Cerebellar cortex (tissue), 1 donor: ENCODE measurements at regions not wholly inside any gene's neighbourhood (a gene's known extent, or its start where the extent isn't known, plus 50 kb on each side); places are given as distances from the start of the nearest gene placed in this dataset.
"Not testable (repeated sequence)": the region's sequence is repeated elsewhere in the genome, so short reads cannot be mapped to it uniquely, and the experiment has no call there.

Experiments used
- DNase-seq: peaks from one replicate; pipeline ENCODE4 v3.0.0-alpha.2; 2015; ENCODE audit warnings: low spot score

DNA sequence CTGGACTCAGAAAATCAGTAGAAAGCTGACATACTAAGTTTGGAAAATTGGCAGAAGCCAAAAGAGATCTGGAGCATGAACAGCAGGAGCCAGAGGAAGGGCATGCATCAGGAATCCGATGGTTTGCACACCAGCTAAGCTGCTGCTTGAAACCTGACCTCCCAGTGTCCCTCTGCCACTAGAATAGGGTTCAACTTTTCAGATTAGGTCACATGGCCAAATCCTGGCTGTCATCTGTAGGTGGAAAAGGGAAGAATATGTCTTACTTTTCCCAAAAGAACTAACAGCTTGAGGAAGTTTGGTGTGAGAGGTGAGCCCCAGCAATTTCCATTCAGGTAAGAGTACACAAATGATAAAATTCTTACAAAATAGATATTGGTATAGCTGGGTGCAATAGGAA, 732.6 kb downstream of the RERGL start:
- no peak for DNase-seq

DNA sequence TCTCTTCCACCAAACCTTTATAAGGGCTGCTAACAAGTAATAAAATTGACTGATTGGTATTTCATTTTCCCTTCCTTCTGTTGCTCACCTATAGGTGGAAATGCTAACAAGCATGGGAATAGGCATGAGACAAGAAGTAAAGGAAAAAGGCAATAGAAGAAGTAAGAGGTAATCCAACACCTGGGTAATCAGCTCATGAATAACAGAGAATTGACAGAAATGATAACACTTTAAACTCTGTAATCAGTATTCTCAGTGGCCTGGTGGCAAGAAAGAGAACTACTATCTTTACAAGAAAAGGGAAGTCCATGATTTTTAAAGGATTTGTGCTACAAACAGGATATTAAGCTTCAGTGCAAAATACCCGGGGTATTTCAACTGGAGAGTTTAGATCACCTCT, 737.8 kb downstream of the RERGL start:
- DNase-seq = no peak

DNA sequence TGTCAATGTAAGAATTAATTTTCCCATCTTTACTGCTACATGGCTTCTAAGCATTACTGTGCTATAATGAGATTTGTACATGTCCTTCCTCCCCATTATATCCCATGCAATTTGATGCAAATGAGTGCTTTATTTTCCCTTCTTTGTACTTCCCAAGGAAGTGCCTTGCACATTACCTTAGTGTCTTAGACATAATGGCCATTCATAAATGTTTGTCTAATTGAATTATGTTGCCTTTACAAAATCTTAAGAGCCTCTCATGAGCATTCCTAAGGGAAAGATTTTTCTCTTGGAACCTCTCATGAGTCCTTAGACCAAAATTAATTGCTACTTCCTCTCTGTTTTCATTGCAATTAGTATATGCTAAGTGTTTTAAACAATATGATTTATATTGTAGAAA, 741.7 kb downstream of the RERGL start:
- no peak for DNase-seq

DNA sequence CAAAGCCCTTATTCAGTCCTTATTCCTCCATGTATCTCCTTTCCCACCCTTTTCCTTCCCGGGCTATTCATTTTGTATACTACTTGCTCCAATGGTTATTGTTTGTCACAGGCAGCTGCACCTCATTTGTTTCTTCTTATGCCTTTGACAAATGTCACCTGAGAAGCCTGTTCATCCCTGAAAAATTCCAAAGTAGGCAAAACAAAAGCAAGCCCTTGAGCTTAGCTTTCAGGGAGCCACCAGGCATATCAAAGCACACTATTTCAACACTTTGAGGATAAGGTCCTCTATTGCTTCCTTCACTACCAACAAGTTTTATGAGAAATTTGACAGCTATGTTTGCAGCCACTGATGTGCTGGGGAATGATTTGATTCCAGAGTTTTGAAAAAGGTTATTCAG, 738.7 kb upstream of the LMO3 start:
- no peak for DNase-seq

DNA sequence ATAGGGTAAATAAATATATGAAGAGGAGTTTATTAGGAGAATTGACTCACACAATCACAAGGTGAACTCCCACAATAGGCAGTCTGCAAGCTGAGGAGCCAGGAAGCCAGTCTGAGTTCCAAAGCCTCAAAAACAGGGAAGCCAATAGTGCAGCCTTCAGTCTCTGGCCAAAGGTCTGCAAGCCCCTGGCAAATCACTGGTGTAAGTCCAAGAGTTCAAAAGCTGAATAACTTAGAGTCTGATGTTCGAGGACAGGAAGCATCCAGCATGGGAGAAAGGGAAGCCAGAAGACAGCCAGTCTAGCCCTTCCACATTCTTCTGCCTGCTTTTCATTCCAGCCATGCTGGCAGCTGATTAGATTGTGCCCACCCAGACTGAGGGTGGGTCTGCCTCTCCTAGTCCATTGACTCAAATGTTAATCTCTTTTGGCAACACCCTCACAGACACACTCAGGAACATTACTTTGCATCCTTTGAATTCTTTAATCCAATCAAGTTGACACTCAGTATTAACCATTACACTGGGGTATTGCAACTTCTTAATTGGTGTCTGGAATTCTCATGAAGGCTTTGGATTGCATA, 736.5 kb upstream of the LMO3 start:
- no peak for DNase-seq

DNA sequence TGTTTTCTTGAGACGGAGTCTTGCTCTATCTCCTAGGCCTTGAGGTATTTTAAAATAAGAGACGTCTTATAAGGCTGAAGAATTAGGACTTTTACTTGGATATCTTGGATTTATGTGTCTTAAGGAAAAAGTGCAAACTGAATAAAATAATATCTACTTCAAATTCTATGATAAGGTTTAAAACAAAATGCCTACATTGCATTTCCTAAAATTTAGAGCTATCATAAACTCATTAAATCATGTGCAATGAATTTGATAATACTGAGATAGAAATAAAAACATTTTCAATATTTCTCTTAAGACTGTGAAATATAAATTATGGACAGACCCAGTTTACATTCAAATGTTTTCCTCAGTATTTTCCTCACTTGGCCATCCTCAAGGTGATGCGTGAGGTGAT, 729.5 kb upstream of the LMO3 start:
- no peak for DNase-seq

DNA sequence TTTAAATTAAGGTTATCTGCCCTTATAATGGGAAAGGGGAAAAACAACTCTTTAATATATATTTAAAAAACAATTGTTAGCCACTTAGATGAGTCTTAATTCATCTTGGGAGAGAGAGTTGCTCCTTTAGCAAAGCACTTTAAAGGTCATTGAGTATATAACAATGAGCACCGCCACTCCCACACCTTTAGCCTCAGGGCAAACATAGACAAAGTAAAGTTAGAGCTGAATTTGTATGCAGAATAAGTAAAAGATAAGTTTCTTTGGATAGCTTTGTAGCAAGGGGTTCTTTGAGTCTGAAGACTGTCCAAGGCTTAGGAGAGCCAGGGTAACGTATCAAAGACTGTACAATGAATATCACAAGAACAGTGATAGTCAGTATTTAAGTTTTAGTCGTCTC, 728.8 kb upstream of the LMO3 start:
- DNase-seq = no peak

DNA sequence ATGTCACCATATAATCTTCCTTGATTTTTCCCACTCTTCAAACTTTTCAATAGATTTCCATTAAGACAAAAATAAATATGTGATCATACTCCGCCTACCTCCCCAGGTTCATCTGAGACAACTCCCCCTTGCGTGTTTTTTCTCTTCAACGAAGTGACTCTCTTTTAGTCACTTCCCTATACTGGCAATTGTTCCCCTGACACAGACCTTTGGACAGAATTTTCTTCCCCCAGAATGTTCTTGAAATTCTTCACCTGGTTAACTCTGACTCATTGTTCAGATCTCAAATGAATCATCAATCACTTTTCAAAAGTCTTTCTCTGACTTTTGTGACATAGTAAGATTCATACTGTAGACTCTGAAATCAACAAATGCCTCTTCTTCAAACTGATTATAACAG, 727.3 kb upstream of the LMO3 start:
- no peak for DNase-seq

DNA sequence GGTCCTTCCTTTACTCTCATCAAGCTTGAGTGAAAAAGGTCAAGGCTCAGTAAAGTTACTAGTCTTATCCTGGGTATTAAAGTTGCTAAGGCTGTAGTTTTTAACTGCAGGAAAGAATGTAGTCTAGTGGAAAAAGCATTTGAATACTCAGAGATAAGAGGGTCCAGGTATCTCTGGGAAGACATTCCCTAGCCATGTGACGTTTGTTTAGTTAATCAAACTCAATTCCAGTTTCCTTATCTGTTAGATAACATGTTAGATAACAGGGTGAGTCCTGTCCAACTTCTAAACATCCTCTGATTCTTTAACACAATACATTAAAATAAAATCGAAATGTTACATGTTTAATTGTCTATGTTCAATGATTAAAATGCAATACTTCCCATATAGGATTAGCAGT, 720.7 kb upstream of the LMO3 start:
- DNase-seq = no peak

DNA sequence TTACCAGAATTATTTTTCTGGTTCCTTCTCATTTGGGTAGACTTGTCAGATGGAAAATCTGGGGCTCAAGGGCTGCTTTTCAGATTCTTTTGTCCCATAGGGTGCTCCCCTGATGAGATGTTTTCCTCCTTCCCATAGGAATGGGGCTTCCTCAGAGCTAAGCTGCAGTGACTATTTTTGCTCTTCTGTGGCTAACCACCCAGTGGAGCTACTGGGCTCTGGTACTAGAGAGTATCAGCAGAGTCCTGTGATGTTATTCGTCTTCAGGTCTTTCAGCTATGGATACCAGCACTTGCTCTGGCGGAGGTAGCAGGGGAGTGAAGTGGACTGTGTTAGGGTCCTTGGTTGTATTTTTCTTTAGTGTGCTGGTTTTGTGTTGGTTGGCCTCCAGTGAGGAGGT, 716.1 kb upstream of the LMO3 start:
- no peak for DNase-seq

DNA sequence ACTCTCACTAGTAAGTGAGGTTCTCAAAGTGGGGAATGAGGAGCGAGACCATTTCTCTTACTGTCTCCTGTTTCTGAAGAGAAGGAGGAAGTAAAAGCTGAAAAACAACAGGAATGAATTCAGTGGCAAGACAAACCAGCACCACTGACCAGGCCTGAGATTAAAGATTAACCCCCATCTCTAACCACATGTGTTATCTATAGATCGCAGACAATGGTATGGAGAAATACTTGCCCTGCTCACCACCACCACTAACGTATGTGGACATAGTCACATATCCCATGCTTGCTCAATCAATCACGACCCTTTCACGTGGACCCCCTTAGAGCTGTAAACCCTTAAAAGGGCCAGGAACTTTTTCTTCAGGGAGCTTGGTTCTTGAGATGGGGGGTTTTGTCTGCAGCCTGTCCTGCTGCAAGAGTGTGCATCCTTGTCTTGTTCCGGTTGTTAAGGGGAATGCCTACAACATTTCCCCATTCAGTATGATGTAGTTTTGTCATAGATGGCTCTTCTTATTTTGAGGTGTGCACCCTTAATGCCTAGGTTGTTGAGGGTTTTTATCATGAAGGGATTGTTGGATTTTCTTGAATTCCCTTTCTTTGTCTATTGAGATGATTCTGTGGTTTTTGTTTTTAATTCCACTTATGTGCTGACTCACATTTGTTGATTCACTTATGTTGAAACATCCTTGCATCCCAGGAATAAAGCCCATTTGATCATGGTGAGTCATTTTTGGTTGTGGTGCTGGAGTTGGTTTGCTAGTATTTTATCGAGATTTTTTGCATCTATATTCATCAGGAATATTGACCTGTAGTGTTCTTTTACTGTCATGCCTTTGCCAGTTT, 698.8 kb upstream of the LMO3 start:
- DNase-seq = no peak

DNA sequence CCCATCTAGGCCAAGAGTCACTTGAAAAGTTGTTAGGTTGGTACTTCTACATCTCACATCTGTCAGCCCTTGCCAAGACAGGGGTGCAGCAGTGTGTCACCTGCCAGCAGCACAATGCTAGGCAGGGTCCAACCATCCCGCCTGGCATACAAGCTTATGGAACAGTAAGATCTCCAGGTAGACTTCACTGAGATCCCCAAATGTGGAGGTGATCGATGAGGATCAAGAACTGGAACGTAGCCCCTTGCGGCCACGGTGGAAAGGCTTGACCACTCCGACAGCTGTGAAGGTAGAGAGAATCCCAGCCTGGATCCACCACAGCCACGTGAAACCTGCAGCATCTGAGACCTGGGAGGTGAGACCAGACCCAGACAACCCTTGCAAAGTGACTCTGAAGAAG, 696.0 kb upstream of the LMO3 start:
- DNase-seq = no peak

DNA sequence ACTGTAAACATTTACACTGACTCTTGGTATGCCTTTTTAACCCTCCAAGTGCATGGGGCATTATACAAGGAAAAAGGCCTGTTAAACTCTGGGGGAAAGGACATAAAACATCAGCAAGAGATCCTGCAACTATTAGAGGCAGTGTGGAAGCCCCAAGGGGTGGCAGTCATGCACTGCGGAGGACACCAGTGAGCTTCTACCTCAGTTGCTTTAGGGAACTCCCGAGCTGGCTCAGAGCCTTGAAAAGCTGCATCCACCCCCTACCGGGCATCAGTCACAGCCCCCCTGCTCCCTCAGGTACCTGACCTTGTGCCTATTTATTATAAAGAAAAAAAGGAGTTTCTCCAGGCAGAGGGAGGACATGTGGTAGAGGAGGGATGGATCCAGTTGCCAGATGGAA, 695.6 kb upstream of the LMO3 start:
- no peak for DNase-seq

DNA sequence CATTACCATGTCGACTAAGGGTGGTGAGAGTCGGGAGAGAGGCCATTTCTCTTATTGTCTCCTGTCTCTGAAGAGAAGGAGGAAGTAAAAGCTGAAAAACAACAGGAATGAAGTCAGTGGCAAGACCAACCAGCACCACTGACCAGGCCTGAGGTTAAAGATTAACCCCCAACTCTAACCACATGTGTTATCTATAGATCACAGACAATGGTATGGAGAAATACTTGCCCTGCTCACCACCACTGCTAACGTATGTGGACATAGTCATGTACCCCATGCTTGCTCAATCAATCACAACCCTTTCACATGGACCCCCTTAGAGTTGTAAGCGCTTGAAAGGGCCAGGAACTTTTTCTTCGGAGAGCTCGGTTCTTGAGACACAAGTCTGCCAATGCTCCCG, 690.9 kb upstream of the LMO3 start:
- no peak for DNase-seq

DNA sequence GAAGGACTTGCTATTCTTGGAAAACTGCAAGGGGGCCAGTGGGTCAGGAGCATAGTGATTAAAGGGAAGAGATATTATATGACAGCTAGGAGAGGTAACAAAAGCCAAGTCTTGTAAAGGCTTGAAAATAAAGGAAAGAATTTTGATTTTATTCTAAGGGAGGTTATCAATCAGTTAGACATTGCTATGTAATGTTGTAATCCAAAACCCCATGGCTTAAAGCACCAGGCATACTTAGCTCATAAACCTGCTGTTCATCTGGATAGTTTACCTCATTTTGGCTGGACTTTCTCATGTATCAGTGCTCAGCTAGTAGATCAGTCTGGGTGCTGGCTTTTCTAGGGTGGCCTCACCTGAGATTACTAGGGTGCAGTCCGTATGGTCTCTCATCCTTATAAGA, 680.9 kb upstream of the LMO3 start:
- DNase-seq = no peak

DNA sequence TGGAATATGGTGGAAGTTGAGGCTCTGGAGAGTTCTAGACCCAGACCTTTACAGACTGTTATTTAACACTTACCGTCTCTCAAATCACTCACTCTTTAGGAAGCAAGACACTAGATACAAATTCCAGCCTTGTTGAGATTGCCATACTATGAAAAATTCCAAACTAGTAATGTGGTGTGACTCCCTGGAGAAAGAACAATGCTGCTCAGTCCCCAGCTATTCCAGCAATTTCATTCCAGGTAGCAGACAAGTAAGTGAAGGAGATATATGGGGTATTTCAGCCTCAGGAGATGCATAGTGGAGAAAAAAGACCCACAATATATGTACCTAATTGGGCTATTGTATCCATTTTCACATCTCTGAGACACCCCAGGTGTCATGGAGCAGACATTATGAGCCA, 678.9 kb upstream of the LMO3 start:
- DNase-seq = no peak

DNA sequence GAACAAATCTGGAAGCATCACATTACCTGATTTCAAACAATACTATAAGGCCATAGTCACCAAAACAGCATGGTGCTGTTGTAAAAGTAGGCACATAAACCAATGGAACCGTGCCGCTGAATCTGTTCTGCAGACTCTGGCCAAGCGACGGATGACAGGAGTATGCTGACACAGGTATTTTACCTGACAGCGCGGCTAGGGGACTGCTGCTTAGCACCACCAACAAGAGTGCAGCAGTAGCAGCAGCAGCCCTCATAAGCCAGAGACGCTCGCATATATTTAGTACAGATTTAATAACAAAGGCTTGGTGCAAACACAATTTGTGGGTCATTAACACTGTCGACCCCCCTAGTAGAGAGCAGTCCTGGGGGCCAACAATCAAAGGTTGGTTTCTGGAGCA, 677.6 kb upstream of the LMO3 start:
- DNase-seq = no peak

DNA sequence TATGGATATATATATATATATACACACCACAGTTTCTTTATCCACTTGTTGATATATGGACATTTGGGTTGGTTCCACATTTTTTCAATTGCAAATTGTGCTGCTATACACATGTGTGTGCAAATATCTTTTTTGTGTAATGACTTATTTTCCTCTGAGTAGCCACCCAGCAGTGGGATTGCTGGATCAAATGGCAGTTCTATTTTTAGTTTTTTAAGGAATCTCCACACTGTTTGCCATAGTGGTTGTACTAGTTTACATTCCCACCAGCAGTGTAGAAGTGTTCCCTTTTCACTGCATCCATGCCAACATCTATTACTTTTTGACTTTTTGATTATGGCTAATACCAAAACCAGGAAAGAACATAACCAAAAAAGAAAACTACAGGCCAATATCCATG, 676.2 kb upstream of the LMO3 start:
- DNase-seq = not testable (repeated sequence)

DNA sequence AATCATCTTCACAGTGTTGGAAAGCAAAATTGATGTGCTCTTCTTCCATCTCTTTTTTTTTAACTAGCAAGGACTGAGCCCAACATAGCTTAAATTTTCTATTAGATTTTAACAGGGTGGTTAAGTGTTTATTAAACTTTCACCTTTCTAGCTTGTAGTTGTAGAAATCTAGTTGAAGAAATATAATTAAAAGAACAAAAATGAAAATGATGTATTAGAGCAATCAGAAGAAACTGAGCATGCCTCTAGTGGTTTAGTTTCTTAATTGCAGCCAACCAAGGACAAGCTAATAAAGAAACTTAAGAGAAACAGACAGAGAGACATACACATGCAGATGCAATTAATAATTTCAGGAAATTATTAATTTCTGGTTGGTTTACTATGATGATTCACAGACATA, 673.0 kb upstream of the LMO3 start:
- no peak for DNase-seq

DNA sequence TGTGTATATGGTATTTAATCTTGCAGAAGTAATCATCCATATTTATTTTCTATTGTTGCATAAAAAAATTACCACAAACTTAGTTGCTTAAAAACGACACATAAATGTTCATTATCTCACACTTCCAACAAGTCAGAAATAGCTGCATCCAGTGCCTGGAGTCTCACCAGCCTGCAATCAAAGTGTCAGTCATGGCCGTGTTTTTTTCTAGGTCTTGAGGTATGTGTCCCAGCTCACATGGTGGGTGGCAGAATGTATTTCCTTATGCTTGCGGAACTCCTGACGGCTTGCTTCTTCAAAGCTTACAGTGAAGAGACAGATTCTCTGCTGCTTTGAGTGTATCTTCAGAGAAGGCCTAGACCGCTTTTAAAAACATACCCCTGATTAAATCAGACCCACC, 670.2 kb upstream of the LMO3 start:
- DNase-seq = no peak

DNA sequence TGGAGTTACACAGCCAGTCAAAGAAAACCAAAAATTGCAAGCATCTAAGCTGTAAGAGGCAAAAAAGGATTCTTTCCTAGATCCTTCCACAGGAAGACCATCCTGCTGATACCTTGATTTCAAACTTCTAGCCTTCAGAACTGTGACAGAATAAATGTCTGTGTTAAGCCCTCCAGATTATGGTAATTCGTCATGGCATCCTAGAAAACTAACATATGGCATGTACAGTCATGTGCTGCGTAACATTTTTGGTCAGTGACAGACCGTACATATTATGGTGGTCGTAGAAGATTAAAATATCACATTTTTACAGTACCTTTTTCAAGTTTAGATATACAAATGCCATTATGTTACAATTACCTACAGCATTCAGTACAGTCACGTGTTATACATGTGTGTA, 660.9 kb upstream of the LMO3 start:
- no peak for DNase-seq

DNA sequence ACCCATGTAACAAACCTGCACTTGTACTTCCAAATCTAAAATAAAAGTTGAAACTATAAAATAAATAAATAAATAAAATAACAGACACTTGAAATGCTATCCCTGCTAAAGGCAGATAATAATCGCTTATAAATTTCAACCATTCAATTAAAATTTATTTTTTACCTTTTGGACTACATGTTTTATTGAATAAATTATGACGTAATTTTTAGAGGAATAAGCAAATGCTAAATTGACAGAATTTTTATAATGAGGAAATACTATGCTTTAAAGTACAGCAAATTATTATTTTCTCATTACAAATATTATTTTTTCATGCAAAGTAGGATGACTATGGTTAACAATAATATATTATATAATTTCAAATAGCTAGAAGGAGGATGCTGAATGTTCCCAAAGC, 658.6 kb upstream of the LMO3 start:
- no peak for DNase-seq

DNA sequence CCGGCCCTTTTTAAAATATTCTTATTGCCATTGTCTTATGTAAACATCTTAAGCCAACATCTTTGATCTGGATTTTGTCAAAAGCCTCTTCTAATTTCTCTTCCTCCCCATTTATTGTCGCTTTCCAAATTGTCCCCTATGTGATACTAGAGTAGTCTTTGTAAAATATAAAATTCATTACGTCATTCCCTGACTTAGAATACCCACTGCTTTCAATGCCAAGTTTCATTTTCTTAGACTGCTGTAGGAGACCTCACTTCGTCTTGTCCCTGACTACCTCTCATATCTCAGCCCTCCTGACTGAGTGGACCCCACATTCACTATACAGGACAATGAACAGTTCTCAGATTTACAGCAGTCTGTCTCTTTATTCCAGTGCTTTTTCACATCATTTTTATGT, 633.9 kb upstream of the LMO3 start:
- DNase-seq = no peak

DNA sequence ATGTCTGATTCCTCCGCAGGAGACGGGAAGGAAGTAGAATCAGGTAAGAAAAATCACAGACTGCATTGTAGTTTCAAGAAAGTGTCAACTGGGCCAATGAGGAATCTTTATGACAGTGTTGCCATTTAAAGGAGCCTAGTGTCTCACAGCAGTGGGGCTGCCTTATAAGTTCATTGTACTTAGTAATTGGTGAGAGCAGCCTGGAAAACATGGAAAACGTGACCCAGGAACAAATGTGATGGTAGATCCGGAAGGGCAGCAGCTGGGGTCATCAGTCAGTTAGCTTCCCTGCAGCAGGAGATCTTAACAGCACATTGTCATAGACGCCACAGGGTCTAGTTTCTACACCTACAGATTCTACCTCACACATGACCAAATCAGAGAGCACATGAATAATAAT, 630.0 kb upstream of the LMO3 start:
- no peak for DNase-seq
